DMS114 treated with DMSO at 0.1 percent for 48 hours (cell line): ENCODE measurements at regions not wholly inside any gene's neighbourhood (a gene's known extent, or its start where the extent isn't known, plus 50 kb on each side); places are given as distances from the start of the nearest gene placed in this dataset.

ENCODE experiments used
- DNase-seq: peaks from one replicate; lab custom pipeline; 2025; ENCODE audit not compliant: unreplicated experiment; lab: John Stamatoyannopoulos, UW

GRCh38 chr19:28401739-28402424 is 811.1 kb downstream of the UQCRFS1 start:
- DNase-seq, result no peak

- no peak for DNase-seq
Measured at GRCh38 chr19:28400953-28401671, 811.8 kb downstream of the UQCRFS1 start.

- DNase-seq, result no peak
Measured at GRCh38 chr19:28399187-28399586, 813.8 kb downstream of the UQCRFS1 start.

- DNase-seq, result no peak
Measured at GRCh38 chr19:28397800-28398199, 815.2 kb downstream of the UQCRFS1 start.

GRCh38 chr19:28397306-28397705 is 815.6 kb downstream of the UQCRFS1 start:
- no peak for DNase-seq

GRCh38 chr19:28396287-28396831 is 816.6 kb downstream of the UQCRFS1 start:
- no peak for DNase-seq

GRCh38 chr19:28394725-28395124 is 818.2 kb downstream of the UQCRFS1 start:
- DNase-seq, result no peak

- no peak for DNase-seq
Measured at GRCh38 chr19:28393574-28394336, 819.2 kb downstream of the UQCRFS1 start.

- DNase-seq, result no peak
Measured at GRCh38 chr19:28388988-28389387, 824.0 kb downstream of the UQCRFS1 start.

GRCh38 chr19:28387507-28387906 is 825.4 kb downstream of the UQCRFS1 start:
- DNase-seq, result no peak

- DNase-seq, result no peak
Measured at GRCh38 chr19:28386470-28386869, 826.5 kb downstream of the UQCRFS1 start.

- no peak for DNase-seq
Measured at GRCh38 chr19:28386066-28386465, 826.9 kb downstream of the UQCRFS1 start.

- DNase-seq, result no peak
Measured at GRCh38 chr19:28377077-28377476, 835.9 kb downstream of the UQCRFS1 start.

GRCh38 chr19:28374971-28375370 is 838.0 kb downstream of the UQCRFS1 start:
- DNase-seq, result no peak

- no peak for DNase-seq
Measured at GRCh38 chr19:28372576-28373247, 840.2 kb downstream of the UQCRFS1 start.

GRCh38 chr19:28367146-28367545 is 845.8 kb downstream of the UQCRFS1 start:
- no peak for DNase-seq

- no peak for DNase-seq
Measured at GRCh38 chr19:28363254-28363653, 849.7 kb downstream of the UQCRFS1 start.

- no peak for DNase-seq
Measured at GRCh38 chr19:28359431-28360414, 853.2 kb downstream of the UQCRFS1 start.

- no peak for DNase-seq
Measured at GRCh38 chr19:28358633-28359032, 854.3 kb downstream of the UQCRFS1 start.

GRCh38 chr19:28351761-28352160 is 861.2 kb downstream of the UQCRFS1 start:
- DNase-seq, result no peak
